HepG2 (cell line): ENCODE measurements at regions not wholly inside any gene's neighbourhood (a gene's known extent, or its start where the extent isn't known, plus 50 kb on each side); places are given as distances from the start of the nearest gene placed in this dataset.

Experiments
- ATAC-seq: fragments of 200-7000 bp; cut with Tn5 transposase; 3 replicates; pipeline ENCODE4 v1.9.1; 2020; ENCODE audit warnings: mild to moderate bottlenecking, moderate library complexity
- BruUV-seq: library from RNA; stranded (reverse); fragments of 400-500 nt; replicated peaks from 2 replicates; lab custom pipeline; 2021; lab: Mats Ljungman, UMichigan
- CTCF ChIA-PET: fragments of 300-600 bp; formaldehyde crosslinking; extraction: SDS; loops from one replicate; lab custom pipeline; 2021; ENCODE audit warnings: low total read pairs, inconsistent platforms, low intra/inter-chr PET ratio; lab: Yijun Ruan, JAX
- POLR2A ChIA-PET: fragments of 350-600 bp; sonication (Branson Sonifier 250); formaldehyde crosslinking; loops from one replicate; lab custom pipeline; 2020; ENCODE audit warnings: antibody characterized with exemption, inconsistent platforms; lab: Yijun Ruan, JAX
- DNase-seq: peaks from one replicate; pipeline ENCODE4 v3.0.0-alpha.2; 2015; ENCODE audit warnings: low spot score
- FAIRE-seq: peaks from 3 replicates; lab custom pipeline; 2011; peaks lifted over from hg19 to GRCh38; lab: Jason Lieb, UNC
- H2AFZ ChIP-seq: one replicate; pipeline ENCODE4 v1.6.1; 2011; ENCODE audit warnings: low read length, inconsistent platforms
- H3K27ac ChIP-seq: fragments of 300-600 bp; 3 replicates; pipeline ENCODE4 v1.8.0; 2011; ENCODE audit warnings: mixed run types, mild to moderate bottlenecking, mixed read lengths, low read length, inconsistent platforms; ENCODE audit not compliant: insufficient read depth; ENCODE audit errors: extremely low read length
- H3K27me3 ChIP-seq, 2 experiments: fragments of 200-600 bp in 1 of 2; 2 replicates in 1 of 2; 3 replicates in 1 of 2; pipeline versions ENCODE4 v1.6.0 to v1.8.0; 2011; ENCODE audit warnings: low read length in 2 of 2, mild to moderate bottlenecking in 2 of 2, moderate library complexity in 2 of 2, inconsistent platforms in 1 of 2; ENCODE audit not compliant: insufficient read depth in 2 of 2, control insufficient read depth in 1 of 2
- H3K36me3 ChIP-seq, 2 experiments: fragments of 200-600 bp in 1 of 2; replicated peaks in 1 of 2; 2 replicates in 1 of 2; 3 replicates in 1 of 2; pipeline versions ENCODE4 v1.5.1 to v1.8.0; 2011; ENCODE audit warnings: low read length in 2 of 2, inconsistent platforms in 1 of 2; ENCODE audit not compliant: insufficient read depth in 2 of 2, control insufficient read depth in 1 of 2
- H3K4me1 ChIP-seq: 2 replicates; pipeline ENCODE4 v1.5.1; 2012; ENCODE audit warnings: low read length, inconsistent platforms; ENCODE audit not compliant: insufficient read depth
- H3K4me2 ChIP-seq: 2 replicates; pipeline ENCODE4 v1.6.0; 2011; ENCODE audit warnings: low read depth, low read length, inconsistent platforms
- H3K4me3 ChIP-seq, 3 experiments: fragments of 200-600 bp in 1 of 3; sonication (generic), shearing (Covaris generic) in 1 of 3; replicated peaks in 1 of 3; 2 replicates each; pipeline ENCODE4 v1.5.1; 2011 to 2016; ENCODE audit warnings: low read length in 3 of 3, inconsistent platforms in 2 of 3, low read depth in 2 of 3, mild to moderate bottlenecking in 2 of 3, control low read depth in 1 of 3, mixed read lengths in 1 of 3; ENCODE audit not compliant: insufficient read depth in 1 of 3
- H3K79me2 ChIP-seq: one replicate; pipeline ENCODE4 v1.6.1; 2011; ENCODE audit warnings: low read length, inconsistent platforms; ENCODE audit not compliant: insufficient read depth
- H3K9ac ChIP-seq: 2 replicates; pipeline ENCODE4 v1.6.0; 2011; ENCODE audit warnings: mild to moderate bottlenecking, low read depth, low read length, inconsistent platforms; ENCODE audit not compliant: insufficient read depth
- H3K9me3 ChIP-seq: 2 replicates; pipeline ENCODE4 v1.5.1; 2012; ENCODE audit warnings: mild to moderate bottlenecking, low read length
- H4K20me1 ChIP-seq: 2 replicates; pipeline ENCODE4 v1.6.0; 2011; ENCODE audit warnings: inconsistent platforms, mild to moderate bottlenecking, low read length, moderate library complexity; ENCODE audit not compliant: insufficient read depth
- CBX2 ChIP-seq, 2 experiments: fragments of 200-600 bp in 1 of 2; sonication (generic); formaldehyde crosslinking in 1 of 2; IDR thresholded peaks; 2 replicates each; pipeline versions ENCODE4 v1.7.0 to v1.8.1; 2018 to 2022; ENCODE audit warnings: low read depth in 2 of 2, low read length in 1 of 2, mild to moderate bottlenecking in 1 of 2, missing genetic modification reagents in 1 of 2
- CHD4 ChIP-seq: fragments of 200-600 bp; sonication (generic); IDR thresholded peaks from 2 replicates; pipeline ENCODE4 v1.7.0; 2017; ENCODE audit warnings: mild to moderate bottlenecking, low read length, borderline replicate concordance
- IRF2 ChIP-seq: IDR thresholded peaks from 2 replicates; pipeline ENCODE4 v1.6.1; 2018; ENCODE audit warnings: missing genetic modification reagents, missing compliant biosample characterization
- MTF2 ChIP-seq: sonication (generic); formaldehyde crosslinking; IDR thresholded peaks from 2 replicates; pipeline ENCODE4 v1.5.0; 2020; ENCODE audit warnings: missing genetic modification reagents, borderline replicate concordance
- POLR2A ChIP-seq, 2 experiments: IDR thresholded peaks; 2 replicates each; pipeline ENCODE4 v1.6.1; 2011; ENCODE audit warnings: low read depth in 2 of 2, low read length in 2 of 2, mild to moderate bottlenecking in 1 of 2, moderate library complexity in 1 of 2; ENCODE audit not compliant: insufficient read depth in 1 of 2
- SP1 ChIP-seq, 2 experiments: fragments of 450-650 bp in 1 of 2; sonication (generic) in 1 of 2; formaldehyde crosslinking in 1 of 2; IDR thresholded peaks; 2 replicates each; pipeline versions ENCODE4 v1.4.0 to v1.6.1; 2016 to 2020; ENCODE audit warnings: missing genetic modification reagents in 1 of 2
- TBL1XR1 ChIP-seq: fragments of 150-350 bp; IDR thresholded peaks from 2 replicates; pipeline ENCODE4 v1.6.1; 2014; ENCODE audit warnings: borderline replicate concordance, low read length; ENCODE audit not compliant: partially characterized antibody
- ZNF333 ChIP-seq: sonication (generic); formaldehyde crosslinking; IDR thresholded peaks from 2 replicates; pipeline ENCODE4 v1.4.0; 2020; ENCODE audit warnings: mild to moderate bottlenecking, missing genetic modification reagents, borderline replicate concordance
- ZNF350 ChIP-seq: sonication (generic); formaldehyde crosslinking; IDR thresholded peaks from 2 replicates; pipeline ENCODE4 v1.4.0; 2020; ENCODE audit warnings: mild to moderate bottlenecking, low read depth, missing genetic modification reagents, borderline replicate concordance
- ZNF570 ChIP-seq: sonication (generic); formaldehyde crosslinking; IDR thresholded peaks from 2 replicates; pipeline ENCODE4 v1.4.0; 2020; ENCODE audit warnings: mild to moderate bottlenecking, missing genetic modification reagents, borderline replicate concordance
- ZNF839 ChIP-seq: sonication (generic); formaldehyde crosslinking; IDR thresholded peaks from 2 replicates; pipeline ENCODE4 v1.4.0; 2020; ENCODE audit warnings: missing genetic modification reagents, mild to moderate bottlenecking, borderline replicate concordance
- WGBS: methylation state at CpG from one replicate; pipeline ENCODE4 v1.1.6; 2017; ENCODE audit warnings: low lambda C conversion rate; 5-methylcytosine and 5-hydroxymethylcytosine counted together
- in situ Hi-C: cut with HindIII; loops from 2 replicates; pipeline ENCODE4 v1.10.0; 2017; ENCODE audit warnings: low pct_unique_long_range_greater_than_20kb; ENCODE audit not compliant: extremely low pct_ligation_motif_present
- intact Hi-C: fragments of 100-400 bp; cut with micrococcal nuclease; formaldehyde crosslinking; loops from one replicate; pipeline ENCODE4 v1.10.0; 2022; ENCODE audit not compliant: unreplicated experiment
- TF ChIP-seq, protein P1 (sequence below): IDR thresholded peaks from 2 replicates; pipeline ENCODE4 v1.4.0; 2020; ENCODE audit warnings: mild to moderate bottlenecking, missing genetic modification reagents
- TF ChIP-seq, protein P2 (sequence below): sonication (generic); formaldehyde crosslinking; IDR thresholded peaks from 2 replicates; pipeline ENCODE4 v1.5.1; 2020; ENCODE audit warnings: missing genetic modification reagents, mild to moderate bottlenecking, borderline replicate concordance
- TF ChIP-seq, protein P3 (sequence below): sonication (generic); formaldehyde crosslinking; IDR thresholded peaks from 2 replicates; pipeline ENCODE4 v1.4.0; 2020; ENCODE audit warnings: missing genetic modification reagents, borderline replicate concordance
- TF ChIP-seq, protein P4 (sequence below): sonication (generic); formaldehyde crosslinking; IDR thresholded peaks from 2 replicates; pipeline ENCODE4 v1.4.0; 2020; ENCODE audit warnings: mild to moderate bottlenecking, missing genetic modification reagents

DNA sequence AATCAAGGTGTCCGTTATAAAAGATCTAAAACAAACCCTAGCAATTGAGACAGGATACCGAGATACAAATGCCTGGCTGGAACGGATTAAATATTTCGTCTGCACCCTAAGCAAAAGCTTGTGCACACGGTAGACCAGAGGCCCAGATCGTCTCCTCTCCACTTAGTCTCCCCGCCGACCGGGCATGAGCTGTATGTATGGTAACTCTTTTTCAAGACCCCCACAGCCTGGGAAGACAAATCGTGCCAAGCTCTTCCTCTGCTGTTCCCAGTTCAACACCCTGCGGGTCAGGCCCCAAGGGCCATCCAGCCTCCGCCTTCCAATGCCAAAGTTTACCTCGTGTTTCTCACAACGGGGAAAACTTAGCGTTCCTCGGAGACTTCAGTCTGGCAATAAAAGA, 285.7 kb upstream of the GALNT17 start:
- H3K9me3 ChIP-seq, result peaks cover 10% of the 10 kb centered on the region
- no peak overlapping the region for H3K9ac ChIP-seq
- no peaks in the 10 kb centered on the region for H4K20me1 ChIP-seq
- no peaks in the 10 kb centered on the region for H3K36me3 ChIP-seq
- DNase-seq (no peak), FAIRE-seq (no peak), ATAC-seq (no peak)
- no peak overlapping the region for H2AFZ ChIP-seq
- H3K4me3 ChIP-seq, result no peak overlapping the region
- 62% methylated on average over 16 of the region's 16 CpGs for WGBS
- in situ Hi-C loops (no loop called here), intact Hi-C loops (no loop called here)
- H3K4me2 ChIP-seq, result no peak overlapping the region
- POLR2A ChIA-PET, result no interaction called here
- CTCF ChIA-PET, result no interaction called here
- no peaks in the 10 kb centered on the region for H3K27me3 ChIP-seq
- BruUV-seq, result no TSS peak
- no peaks in the 10 kb centered on the region for H3K79me2 ChIP-seq
- H3K4me1 ChIP-seq, result no peaks in the 10 kb centered on the region
- H3K27ac ChIP-seq, result no peak overlapping the region
- TF ChIP-seq SP1 (IDR thresholded peaks at IDR 0.05) (no peak), SP1 (CRISPR knock-in tag; IDR thresholded peaks at IDR 0.05) (no peak), ZNF333 (CRISPR knock-in tag) (no peak), ZNF570 (CRISPR knock-in tag) (no peak), POLR2A (IDR thresholded peaks at IDR 0.05; ENCODE audit: insufficient read depth in 1 of 2, low read depth in 2 of 2, low read length in 2 of 2) (no peak), TBL1XR1 (no peak), ZNF350 (no peak), IRF2 (no peak), CBX2 (IDR thresholded peaks at IDR 0.05; ENCODE audit: low read depth, low read length) (no peak), CBX2 (CRISPR knock-in tag; IDR thresholded peaks at IDR 0.05; ENCODE audit: low read depth) (no peak), CHD4 (no peak), MTF2 (CRISPR knock-in tag) (no peak), ZNF839 (CRISPR knock-in tag) (no peak)
- TF ChIP-seq, protein P1, sequence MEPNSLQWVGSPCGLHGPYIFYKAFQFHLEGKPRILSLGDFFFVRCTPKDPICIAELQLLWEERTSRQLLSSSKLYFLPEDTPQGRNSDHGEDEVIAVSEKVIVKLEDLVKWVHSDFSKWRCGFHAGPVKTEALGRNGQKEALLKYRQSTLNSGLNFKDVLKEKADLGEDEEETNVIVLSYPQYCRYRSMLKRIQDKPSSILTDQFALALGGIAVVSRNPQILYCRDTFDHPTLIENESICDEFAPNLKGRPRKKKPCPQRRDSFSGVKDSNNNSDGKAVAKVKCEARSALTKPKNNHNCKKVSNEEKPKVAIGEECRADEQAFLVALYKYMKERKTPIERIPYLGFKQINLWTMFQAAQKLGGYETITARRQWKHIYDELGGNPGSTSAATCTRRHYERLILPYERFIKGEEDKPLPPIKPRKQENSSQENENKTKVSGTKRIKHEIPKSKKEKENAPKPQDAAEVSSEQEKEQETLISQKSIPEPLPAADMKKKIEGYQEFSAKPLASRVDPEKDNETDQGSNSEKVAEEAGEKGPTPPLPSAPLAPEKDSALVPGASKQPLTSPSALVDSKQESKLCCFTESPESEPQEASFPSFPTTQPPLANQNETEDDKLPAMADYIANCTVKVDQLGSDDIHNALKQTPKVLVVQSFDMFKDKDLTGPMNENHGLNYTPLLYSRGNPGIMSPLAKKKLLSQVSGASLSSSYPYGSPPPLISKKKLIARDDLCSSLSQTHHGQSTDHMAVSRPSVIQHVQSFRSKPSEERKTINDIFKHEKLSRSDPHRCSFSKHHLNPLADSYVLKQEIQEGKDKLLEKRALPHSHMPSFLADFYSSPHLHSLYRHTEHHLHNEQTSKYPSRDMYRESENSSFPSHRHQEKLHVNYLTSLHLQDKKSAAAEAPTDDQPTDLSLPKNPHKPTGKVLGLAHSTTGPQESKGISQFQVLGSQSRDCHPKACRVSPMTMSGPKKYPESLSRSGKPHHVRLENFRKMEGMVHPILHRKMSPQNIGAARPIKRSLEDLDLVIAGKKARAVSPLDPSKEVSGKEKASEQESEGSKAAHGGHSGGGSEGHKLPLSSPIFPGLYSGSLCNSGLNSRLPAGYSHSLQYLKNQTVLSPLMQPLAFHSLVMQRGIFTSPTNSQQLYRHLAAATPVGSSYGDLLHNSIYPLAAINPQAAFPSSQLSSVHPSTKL (CRISPR knock-in tag), result no peak
- TF ChIP-seq, protein P2, sequence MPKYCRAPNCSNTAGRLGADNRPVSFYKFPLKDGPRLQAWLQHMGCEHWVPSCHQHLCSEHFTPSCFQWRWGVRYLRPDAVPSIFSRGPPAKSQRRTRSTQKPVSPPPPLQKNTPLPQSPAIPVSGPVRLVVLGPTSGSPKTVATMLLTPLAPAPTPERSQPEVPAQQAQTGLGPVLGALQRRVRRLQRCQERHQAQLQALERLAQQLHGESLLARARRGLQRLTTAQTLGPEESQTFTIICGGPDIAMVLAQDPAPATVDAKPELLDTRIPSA (CRISPR knock-in tag), result no peak
- TF ChIP-seq, protein P3, sequence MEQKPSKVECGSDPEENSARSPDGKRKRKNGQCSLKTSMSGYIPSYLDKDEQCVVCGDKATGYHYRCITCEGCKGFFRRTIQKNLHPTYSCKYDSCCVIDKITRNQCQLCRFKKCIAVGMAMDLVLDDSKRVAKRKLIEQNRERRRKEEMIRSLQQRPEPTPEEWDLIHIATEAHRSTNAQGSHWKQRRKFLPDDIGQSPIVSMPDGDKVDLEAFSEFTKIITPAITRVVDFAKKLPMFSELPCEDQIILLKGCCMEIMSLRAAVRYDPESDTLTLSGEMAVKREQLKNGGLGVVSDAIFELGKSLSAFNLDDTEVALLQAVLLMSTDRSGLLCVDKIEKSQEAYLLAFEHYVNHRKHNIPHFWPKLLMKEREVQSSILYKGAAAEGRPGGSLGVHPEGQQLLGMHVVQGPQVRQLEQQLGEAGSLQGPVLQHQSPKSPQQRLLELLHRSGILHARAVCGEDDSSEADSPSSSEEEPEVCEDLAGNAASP (CRISPR knock-in tag), result no peak
- TF ChIP-seq, protein P4, sequence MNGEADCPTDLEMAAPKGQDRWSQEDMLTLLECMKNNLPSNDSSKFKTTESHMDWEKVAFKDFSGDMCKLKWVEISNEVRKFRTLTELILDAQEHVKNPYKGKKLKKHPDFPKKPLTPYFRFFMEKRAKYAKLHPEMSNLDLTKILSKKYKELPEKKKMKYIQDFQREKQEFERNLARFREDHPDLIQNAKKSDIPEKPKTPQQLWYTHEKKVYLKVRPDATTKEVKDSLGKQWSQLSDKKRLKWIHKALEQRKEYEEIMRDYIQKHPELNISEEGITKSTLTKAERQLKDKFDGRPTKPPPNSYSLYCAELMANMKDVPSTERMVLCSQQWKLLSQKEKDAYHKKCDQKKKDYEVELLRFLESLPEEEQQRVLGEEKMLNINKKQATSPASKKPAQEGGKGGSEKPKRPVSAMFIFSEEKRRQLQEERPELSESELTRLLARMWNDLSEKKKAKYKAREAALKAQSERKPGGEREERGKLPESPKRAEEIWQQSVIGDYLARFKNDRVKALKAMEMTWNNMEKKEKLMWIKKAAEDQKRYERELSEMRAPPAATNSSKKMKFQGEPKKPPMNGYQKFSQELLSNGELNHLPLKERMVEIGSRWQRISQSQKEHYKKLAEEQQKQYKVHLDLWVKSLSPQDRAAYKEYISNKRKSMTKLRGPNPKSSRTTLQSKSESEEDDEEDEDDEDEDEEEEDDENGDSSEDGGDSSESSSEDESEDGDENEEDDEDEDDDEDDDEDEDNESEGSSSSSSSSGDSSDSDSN (CRISPR knock-in tag), result no peak
